Vagina (tissue), 2 donors: ENCODE measurements at regions not wholly inside any gene's neighbourhood (a gene's known extent, or its start where the extent isn't known, plus 50 kb on each side); places are given as distances from the start of the nearest gene placed in this dataset.

ENCODE experiments used
- DNase-seq, 2 donors: peaks; one replicate each; pipeline ENCODE4 v3.0.0-alpha.2; 2017; ENCODE audit errors: extremely low spot score in 2 of 2
- H3K27ac ChIP-seq: fragments of 200-600 bp; sonication (generic); one replicate; pipeline ENCODE4 v1.5.1; 2019
- H3K27me3 ChIP-seq: fragments of 200-600 bp; sonication (generic); one replicate; pipeline ENCODE4 v1.5.1; 2019
- H3K36me3 ChIP-seq, 2 donors: fragments of 200-600 bp; sonication (generic); one replicate each; pipeline ENCODE4 v1.5.1; 2017 to 2019
- H3K4me1 ChIP-seq: fragments of 200-600 bp; sonication (generic); one replicate; pipeline ENCODE4 v1.5.1; 2019
- H3K4me3 ChIP-seq, 2 donors: fragments of 200-600 bp; sonication (generic); 1 replicate in 1 of 2; 2 replicates in 1 of 2; pipeline ENCODE4 v1.5.1; 2016 to 2019
- H3K9me3 ChIP-seq: fragments of 200-600 bp; sonication (generic); one replicate; pipeline ENCODE4 v1.5.1; 2019
- POLR2A ChIP-seq, 2 donors: fragments of 450-650 bp; IDR thresholded peaks; one replicate each; pipeline ENCODE4 v1.6.1; 2017; ENCODE audit warnings: antibody characterized with exemption in 2 of 2, mild to moderate bottlenecking in 2 of 2, moderate library complexity in 2 of 2
- POLR2AphosphoS5 ChIP-seq, 2 donors: sonication (generic); formaldehyde crosslinking; IDR thresholded peaks; one replicate each; pipeline ENCODE4 v1.9.0; 2017; ENCODE audit warnings: antibody characterized with exemption in 2 of 2, mild to moderate bottlenecking in 2 of 2, low read depth in 1 of 2; ENCODE audit not compliant: insufficient read depth in 1 of 2
- intact Hi-C: fragments of 100-400 bp; cut with DNase I; formaldehyde crosslinking; loops from one replicate; pipeline ENCODE4 v1.15.1; 2023
- TF ChIP-seq, protein P1 (sequence below), 3 experiments: fragments of 450-650 bp in 2 of 3; fragments of 200-600 bp in 1 of 3; sonication (generic) in 1 of 3; IDR thresholded peaks; one replicate each; pipeline ENCODE4 v1.5.1; 2017 to 2019; ENCODE audit warnings: antibody characterized with exemption in 3 of 3, mild to moderate bottlenecking in 2 of 3, moderate library complexity in 2 of 3

DNA sequence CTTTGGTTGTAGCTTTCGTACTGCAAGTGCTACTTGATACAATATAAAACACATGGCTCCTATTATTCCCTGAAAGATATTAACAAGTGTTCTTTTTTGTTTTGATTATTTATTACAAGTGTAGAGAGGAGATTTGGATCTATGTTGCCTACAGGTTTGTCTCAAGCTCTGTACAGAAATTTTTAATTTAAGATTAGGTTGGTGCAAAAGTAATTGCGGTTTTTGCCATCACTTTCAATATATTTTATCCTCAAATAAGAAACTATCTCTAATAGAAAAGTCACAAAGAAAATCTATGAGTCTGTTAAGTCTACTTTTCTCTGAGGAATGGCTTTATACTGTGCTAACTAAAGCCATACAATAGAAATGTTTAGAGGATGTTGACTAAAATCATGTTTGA, 1086.1 kb downstream of the GRM8 start:
- DNase-seq: no peak
- no peaks in the 10 kb centered on the region for H3K9me3 ChIP-seq
- intact Hi-C loops: no loop called here
- H3K4me1 ChIP-seq: no peaks in the 10 kb centered on the region
- no peaks in the 10 kb centered on the region for H3K36me3 ChIP-seq
- TF ChIP-seq, protein P1, sequence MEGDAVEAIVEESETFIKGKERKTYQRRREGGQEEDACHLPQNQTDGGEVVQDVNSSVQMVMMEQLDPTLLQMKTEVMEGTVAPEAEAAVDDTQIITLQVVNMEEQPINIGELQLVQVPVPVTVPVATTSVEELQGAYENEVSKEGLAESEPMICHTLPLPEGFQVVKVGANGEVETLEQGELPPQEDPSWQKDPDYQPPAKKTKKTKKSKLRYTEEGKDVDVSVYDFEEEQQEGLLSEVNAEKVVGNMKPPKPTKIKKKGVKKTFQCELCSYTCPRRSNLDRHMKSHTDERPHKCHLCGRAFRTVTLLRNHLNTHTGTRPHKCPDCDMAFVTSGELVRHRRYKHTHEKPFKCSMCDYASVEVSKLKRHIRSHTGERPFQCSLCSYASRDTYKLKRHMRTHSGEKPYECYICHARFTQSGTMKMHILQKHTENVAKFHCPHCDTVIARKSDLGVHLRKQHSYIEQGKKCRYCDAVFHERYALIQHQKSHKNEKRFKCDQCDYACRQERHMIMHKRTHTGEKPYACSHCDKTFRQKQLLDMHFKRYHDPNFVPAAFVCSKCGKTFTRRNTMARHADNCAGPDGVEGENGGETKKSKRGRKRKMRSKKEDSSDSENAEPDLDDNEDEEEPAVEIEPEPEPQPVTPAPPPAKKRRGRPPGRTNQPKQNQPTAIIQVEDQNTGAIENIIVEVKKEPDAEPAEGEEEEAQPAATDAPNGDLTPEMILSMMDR (IDR thresholded peaks at IDR 0.05): no peak
- no peak for TF ChIP-seq POLR2AphosphoS5 (IDR thresholded peaks at IDR 0.05; ENCODE audit: insufficient read depth in 1 of 2, low read depth in 1 of 2)
- TF ChIP-seq POLR2A (IDR thresholded peaks at IDR 0.05): no peak
- no peak overlapping the region for H3K27ac ChIP-seq
- no peaks in the 10 kb centered on the region for H3K27me3 ChIP-seq
- H3K4me3 ChIP-seq: no peak overlapping the region

DNA sequence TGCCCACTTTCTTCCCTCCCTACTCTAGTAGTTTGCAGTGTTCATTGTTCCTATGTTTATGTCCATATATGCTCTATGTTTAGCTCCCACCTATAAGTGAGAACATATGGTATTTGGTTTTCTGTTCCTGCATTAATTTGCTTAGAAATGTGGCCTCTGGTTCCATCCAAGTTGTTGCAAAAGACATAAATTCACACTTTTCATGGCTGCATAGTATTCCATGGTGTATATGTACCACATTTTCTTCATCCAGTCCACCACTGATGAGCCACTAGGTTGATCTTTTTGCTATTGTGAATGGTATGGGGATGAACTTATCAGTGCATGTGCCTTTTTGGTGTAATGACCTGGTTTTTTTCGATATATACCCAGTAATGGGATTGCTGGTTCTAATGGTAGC, 1089.1 kb downstream of the GRM8 start:
- no peaks in the 10 kb centered on the region for H3K36me3 ChIP-seq
- no peaks in the 10 kb centered on the region for H3K4me1 ChIP-seq
- H3K4me3 ChIP-seq: no peak overlapping the region
- H3K9me3 ChIP-seq: no peaks in the 10 kb centered on the region
- DNase-seq: no peak
- H3K27ac ChIP-seq: no peak overlapping the region
- no peak for TF ChIP-seq POLR2A (IDR thresholded peaks at IDR 0.05)
- TF ChIP-seq, protein P1 (IDR thresholded peaks at IDR 0.05): no peak
- TF ChIP-seq POLR2AphosphoS5 (IDR thresholded peaks at IDR 0.05; ENCODE audit: insufficient read depth in 1 of 2, low read depth in 1 of 2): no peak
- intact Hi-C loops: no loop called here
- no peaks in the 10 kb centered on the region for H3K27me3 ChIP-seq

GRCh38 chr7:126157391-126157790, 1095.3 kb downstream of the GRM8 start:
- Histone ChIP-seq H3K36me3 (no peaks in the 10 kb centered on the region), H3K27ac (no peak overlapping the region), H3K27me3 (no peaks in the 10 kb centered on the region), H3K9me3 (no peaks in the 10 kb centered on the region), H3K4me3 (no peak overlapping the region), H3K4me1 (no peaks in the 10 kb centered on the region)
- intact Hi-C loops: no loop called here
- TF ChIP-seq POLR2AphosphoS5 (IDR thresholded peaks at IDR 0.05; ENCODE audit: insufficient read depth in 1 of 2, low read depth in 1 of 2): no peak
- TF ChIP-seq, protein P1 (IDR thresholded peaks at IDR 0.05): no peak
- TF ChIP-seq POLR2A (IDR thresholded peaks at IDR 0.05): no peak
- no peak for DNase-seq

DNA sequence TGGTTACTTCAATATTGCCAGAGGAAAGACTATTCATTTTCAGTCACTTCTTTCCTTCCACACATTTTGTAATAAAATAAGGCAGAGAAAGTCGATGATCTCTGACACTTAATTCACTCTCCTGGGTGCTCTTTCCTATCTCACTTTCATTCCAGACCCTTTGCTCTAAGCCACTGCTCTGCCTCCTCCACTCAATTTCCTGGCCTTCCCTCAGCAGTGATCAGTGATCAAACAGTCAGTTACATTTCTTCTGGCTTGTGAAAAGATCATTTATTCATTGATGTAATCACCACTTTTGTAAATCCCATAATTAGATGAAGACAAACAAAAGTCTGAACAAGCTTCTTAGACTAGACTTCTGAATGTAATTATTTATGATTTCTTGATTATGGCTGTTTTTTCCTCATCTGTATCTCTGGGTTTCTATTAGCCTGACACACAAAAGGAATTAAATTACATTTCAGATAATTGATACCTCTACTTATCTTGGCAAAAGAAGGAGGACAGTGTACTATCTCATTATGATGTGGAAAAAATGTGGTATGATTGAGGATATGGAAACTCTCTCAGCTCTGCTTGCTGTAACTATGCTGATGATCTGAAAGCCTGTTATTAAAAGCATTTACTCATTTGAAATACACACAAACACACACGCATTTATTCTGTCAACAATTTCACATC, 1102.3 kb downstream of the GRM8 start:
- Histone ChIP-seq H3K36me3 (no peaks in the 10 kb centered on the region), H3K4me1 (no peaks in the 10 kb centered on the region), H3K27me3 (no peaks in the 10 kb centered on the region), H3K4me3 (no peak overlapping the region), H3K9me3 (no peaks in the 10 kb centered on the region), H3K27ac (no peak overlapping the region)
- DNase-seq: no peak
- TF ChIP-seq, protein P1 (IDR thresholded peaks at IDR 0.05): no peak
- no peak for TF ChIP-seq POLR2A (IDR thresholded peaks at IDR 0.05)
- intact Hi-C loops: no loop called here

GRCh38 chr7:126140858-126141466, 1111.8 kb downstream of the GRM8 start:
- no peaks in the 10 kb centered on the region for H3K27me3 ChIP-seq
- no peaks in the 10 kb centered on the region for H3K36me3 ChIP-seq
- TF ChIP-seq POLR2A (IDR thresholded peaks at IDR 0.05) (no peak), POLR2AphosphoS5 (IDR thresholded peaks at IDR 0.05; ENCODE audit: insufficient read depth in 1 of 2, low read depth in 1 of 2) (no peak)
- TF ChIP-seq, protein P1 (IDR thresholded peaks at IDR 0.05): no peak
- H3K4me1 ChIP-seq: no peaks in the 10 kb centered on the region
- no peaks in the 10 kb centered on the region for H3K9me3 ChIP-seq
- DNase-seq: no peak
- H3K4me3 ChIP-seq: no peak overlapping the region
- intact Hi-C loops: no loop called here
- no peak overlapping the region for H3K27ac ChIP-seq
